ENCODE measurements at regions not wholly inside any gene's neighbourhood (a gene's known extent, or its start where the extent isn't known, plus 50 kb on each side); places are given as distances from the start of the nearest gene placed in this dataset.
"Not testable (repeated sequence)": the region's sequence is repeated elsewhere in the genome, so short reads cannot be mapped to it uniquely, and the experiment has no call there.

DNA sequence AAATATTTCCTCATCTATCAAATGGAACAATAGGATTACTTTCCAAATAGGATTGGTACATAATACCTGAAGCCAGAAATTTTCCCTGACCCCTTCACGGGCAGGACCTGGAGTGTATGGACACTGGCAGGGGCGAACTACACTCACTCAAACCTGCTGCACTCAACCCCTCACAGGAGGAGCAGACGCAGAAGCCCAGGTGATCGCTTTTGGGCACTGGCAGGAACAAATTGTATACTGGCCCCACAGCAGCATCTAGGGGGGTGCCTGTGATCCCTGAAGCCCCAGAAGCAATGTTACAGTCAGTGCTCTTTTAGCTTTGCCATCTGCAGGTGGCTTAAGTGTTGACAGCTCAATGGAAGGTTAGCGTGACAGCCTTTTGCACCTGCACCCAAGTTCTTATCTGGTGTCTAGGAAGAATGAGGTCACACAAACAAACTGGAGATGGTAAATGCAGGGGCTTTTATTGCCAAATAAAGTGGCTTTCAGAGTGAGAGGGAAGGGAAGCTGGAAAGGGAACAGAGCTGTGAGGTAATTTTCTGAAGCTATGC, 199.2 kb upstream of the NEGR1 start:
- no peak for DNase-seq

GRCh38 chr1:72466376-72466775, 184.0 kb upstream of the NEGR1 start:
- no peak for DNase-seq

DNA sequence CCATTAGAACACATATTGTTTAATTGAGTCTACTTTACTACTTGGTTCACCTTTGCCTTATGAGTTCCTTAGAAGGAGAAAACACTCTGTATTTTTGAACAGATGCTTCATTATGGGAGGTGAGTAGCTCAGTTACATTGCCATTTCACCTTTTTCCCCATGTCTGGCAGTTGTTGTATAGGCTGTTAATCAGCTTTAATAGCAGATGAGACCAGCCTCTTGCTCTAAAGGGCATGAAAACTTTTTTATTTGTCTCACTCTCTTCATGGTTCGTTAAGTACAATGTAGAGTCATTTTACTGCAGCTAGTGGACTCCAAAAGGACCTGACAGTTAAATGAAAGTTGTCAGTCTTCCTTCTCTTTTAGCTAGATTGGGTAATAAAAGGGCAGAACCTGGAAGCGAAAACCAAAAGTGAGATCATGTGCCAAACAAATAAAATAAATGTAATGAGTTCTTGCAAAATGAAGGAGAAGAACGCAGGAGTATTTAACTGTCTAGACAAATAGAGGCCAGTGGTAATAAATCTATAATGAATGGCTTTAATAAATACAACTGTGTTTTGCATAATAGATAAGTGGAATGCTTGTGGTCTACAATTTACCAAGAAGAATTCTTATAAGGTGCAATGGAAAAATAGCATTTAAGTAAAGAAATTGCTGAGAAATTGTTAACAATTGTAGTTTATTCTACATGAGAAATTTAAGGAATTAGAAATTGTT, 180.0 kb upstream of the NEGR1 start:
- DNase-seq: no peak

DNA sequence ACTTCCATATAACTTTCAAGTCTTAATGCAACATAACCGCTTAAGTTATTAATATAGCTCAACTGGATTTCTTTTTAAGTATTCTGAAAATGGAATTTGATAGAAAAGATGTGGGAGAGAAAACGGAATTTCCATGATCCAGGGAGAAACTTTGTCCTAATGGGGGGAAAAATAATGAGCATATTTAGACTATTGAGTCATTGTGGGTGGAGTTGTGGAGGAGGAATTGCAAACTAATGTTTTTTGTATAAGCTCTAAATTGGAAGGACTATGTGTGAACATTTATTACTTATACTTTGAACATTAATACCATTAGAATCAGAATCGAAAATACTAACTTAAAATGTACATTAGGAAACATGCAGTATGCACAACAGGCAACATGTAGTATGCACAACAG, 159.9 kb upstream of the NEGR1 start:
- no peak for DNase-seq

DNA sequence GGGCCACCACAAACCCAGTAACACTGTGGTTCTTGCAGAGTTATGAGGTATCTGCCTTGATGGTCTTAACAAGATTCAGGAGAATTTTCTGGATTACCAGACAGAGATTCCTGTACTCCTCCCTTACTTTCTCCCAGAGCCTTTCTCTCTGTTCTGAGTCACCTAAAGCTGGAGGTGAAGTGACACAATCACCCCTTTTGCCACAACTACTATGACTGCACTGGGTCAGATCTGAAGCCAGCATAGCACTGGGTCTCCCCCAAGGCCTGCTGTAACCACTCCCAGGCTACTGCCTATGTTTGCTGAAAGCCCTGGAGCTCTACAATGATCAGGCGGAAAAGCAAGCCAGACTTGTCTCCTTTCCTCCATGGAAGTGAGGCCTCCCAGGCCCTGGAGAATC, 156.7 kb upstream of the NEGR1 start:
- DNase-seq: no peak

GRCh38 chr1:72438270-72438669, 155.9 kb upstream of the NEGR1 start:
- DNase-seq: no peak

DNA sequence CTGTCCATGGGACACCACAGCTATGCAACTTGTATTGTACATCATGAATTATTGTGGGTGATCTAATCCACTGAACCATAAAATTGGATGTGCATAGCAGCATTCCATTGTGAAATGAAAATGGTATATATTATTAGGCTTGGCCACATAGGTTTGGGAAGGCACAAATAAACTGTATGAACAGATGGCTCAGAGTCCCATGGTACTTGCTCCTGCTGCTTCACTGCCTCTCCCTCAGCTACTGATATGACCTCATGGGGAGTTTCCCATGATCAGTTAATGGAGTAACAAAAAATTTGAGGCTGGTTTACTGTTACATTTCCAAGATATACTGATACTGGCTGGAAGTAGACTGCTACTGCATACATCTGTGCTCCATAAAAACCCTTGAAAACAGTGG, 152.7 kb upstream of the NEGR1 start:
- no peak for DNase-seq

GRCh38 chr1:72434070-72434469, 151.7 kb upstream of the NEGR1 start:
- DNase-seq: no peak

DNA sequence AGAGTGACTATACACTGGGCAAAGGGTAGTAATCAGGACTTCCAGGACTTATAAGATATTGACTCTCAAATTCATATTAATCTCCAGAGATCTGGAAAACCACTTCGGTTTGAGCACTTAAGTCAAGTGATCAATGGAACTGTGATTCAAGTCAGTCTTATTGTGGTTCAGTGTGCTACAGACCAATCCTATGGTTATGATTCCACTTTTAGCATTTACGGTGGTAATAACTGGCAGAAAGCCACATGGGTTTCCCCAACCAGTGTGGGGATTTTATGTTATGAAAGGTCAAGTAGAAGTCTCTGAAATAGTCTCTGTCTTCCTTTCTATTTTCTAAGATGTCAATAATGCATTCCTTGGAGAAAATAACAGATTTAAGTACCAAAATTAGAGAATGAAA, 151.3 kb upstream of the NEGR1 start:
- DNase-seq: no peak

GRCh38 chr1:72432645-72433267, 150.4 kb upstream of the NEGR1 start:
- DNase-seq: no peak

GRCh38 chr1:72431810-72432209, 149.5 kb upstream of the NEGR1 start:
- no peak for DNase-seq

DNA sequence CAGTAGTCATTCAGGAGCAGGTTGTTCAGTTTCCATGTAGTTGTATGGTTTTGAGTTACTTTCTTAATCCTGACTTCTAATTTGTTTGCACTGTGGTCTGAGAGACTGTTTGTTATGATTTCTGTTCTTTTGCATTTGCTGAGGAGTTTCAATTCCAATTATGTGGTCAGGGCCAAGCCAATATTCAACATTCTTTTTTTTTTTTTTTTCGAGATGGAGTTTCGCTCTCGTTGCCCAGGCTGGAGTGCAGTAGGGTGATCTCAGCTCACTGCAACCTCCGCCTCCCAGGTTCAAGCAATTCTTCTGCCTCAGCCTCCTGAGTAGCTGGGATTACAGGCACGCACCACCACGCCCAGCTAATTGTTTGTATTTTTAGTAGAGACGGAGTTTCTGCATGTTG, 145.9 kb upstream of the NEGR1 start:
- not testable (repeated sequence) for DNase-seq

GRCh38 chr1:72419229-72419628, 136.9 kb upstream of the NEGR1 start:
- no peak for DNase-seq

DNA sequence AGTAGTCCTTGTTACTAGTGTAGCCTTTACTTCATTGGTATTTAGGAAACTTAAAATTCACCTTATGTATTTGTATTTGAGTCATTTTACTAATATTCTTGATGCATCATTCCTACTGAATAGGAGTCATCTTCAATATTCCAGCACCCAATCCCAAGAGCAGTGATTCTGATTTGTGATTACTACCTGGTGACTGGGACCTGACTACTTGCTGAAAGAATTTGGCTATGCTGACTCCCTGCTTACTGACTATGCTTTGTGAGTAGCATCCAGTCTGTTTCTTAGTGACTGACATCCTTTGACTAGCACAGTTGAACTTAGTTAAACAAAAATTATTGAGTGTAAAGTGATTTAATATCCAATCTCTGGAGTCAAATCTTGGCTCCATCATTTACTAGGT, 129.9 kb upstream of the NEGR1 start:
- no peak for DNase-seq

- no peak for DNase-seq
These were observed 117.5 kb upstream of the NEGR1 start for GRCh38 chr1:72399807-72400206.

GRCh38 chr1:72397786-72398185, 115.4 kb upstream of the NEGR1 start:
- peak; percentile 8 for DNase-seq

- no peak for DNase-seq
These were observed 112.1 kb upstream of the NEGR1 start for GRCh38 chr1:72394457-72394856.

- no peak for DNase-seq
These were observed 96.7 kb upstream of the NEGR1 start for GRCh38 chr1:72379072-72379471.

GRCh38 chr1:72375226-72375625, 92.9 kb upstream of the NEGR1 start:
- no peak for DNase-seq

GRCh38 chr1:72371259-72372035, 89.1 kb upstream of the NEGR1 start:
- no peak for DNase-seq

- DNase-seq: not testable (repeated sequence)
These were observed 88.5 kb upstream of the NEGR1 start for GRCh38 chr1:72370836-72371235.

DNA sequence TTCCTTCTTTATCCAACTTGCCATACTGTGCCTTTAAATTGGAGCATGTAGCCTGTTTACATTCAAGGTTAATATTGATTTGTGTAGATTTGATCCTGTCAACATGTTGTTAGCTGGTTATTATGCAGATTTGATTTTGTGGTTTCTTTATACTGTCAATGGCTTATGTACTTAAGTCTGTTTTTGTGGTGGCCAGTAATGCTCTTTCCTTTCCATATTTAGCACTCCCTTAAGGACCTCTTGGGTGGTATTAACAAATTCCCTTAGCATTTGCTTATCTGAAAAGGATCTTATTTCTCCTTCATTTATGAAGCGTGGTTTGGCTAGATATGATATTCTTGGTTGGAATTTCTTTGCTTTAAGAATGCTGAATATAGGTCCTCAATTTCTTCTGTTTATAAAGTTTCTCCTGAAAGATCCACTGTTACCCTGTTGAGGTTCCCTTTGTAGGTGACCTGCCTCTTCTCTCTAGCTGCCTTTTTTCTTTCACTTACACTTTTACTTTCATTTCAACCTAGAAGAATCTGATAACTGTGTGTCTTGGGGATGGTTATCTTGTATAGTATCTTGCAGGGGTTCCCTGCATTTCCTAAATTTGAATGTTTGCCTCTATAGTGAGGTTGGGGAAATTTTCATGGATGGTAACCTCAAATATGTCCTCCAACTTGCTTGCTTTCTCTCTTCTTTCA, 86.9 kb upstream of the NEGR1 start:
- no peak for DNase-seq

GRCh38 chr1:72366466-72366865, 84.1 kb upstream of the NEGR1 start:
- DNase-seq: peak; percentile 11
